Gastrocnemius medialis (tissue), 4 donors: ENCODE measurements at regions not wholly inside any gene's neighbourhood (a gene's known extent, or its start where the extent isn't known, plus 50 kb on each side); places are given as distances from the start of the nearest gene placed in this dataset.

Experiments
- POLR2A ChIP-seq, 2 donors: fragments of 450-650 bp; IDR thresholded peaks; one replicate each; pipeline ENCODE4 v1.6.1; 2017; ENCODE audit warnings: antibody characterized with exemption in 2 of 2, mild to moderate bottlenecking in 2 of 2, moderate library complexity in 2 of 2
- TF ChIP-seq, protein P1 (sequence below), 5 experiments: fragments of 450-650 bp in 3 of 5; fragments of 200-600 bp in 2 of 5; sonication (generic) in 2 of 5; IDR thresholded peaks in 4 of 5; conservative IDR thresholded peaks in 1 of 5; 1 replicate in 4 of 5; 2 replicates in 1 of 5; pipeline ENCODE4 v1.5.1; 2016 to 2019; ENCODE audit warnings: antibody characterized with exemption in 5 of 5, mild to moderate bottlenecking in 3 of 5, moderate library complexity in 3 of 5

GRCh38 chrX:124960454-124960853 lies 359.2 kb upstream of the TEX13C start:
- TF ChIP-seq, protein P1, sequence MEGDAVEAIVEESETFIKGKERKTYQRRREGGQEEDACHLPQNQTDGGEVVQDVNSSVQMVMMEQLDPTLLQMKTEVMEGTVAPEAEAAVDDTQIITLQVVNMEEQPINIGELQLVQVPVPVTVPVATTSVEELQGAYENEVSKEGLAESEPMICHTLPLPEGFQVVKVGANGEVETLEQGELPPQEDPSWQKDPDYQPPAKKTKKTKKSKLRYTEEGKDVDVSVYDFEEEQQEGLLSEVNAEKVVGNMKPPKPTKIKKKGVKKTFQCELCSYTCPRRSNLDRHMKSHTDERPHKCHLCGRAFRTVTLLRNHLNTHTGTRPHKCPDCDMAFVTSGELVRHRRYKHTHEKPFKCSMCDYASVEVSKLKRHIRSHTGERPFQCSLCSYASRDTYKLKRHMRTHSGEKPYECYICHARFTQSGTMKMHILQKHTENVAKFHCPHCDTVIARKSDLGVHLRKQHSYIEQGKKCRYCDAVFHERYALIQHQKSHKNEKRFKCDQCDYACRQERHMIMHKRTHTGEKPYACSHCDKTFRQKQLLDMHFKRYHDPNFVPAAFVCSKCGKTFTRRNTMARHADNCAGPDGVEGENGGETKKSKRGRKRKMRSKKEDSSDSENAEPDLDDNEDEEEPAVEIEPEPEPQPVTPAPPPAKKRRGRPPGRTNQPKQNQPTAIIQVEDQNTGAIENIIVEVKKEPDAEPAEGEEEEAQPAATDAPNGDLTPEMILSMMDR (IDR thresholded peaks at IDR 0.05 in 4 of 5, conservative IDR thresholded peaks at IDR 0.05 in 1 of 5): no peak
- TF ChIP-seq POLR2A (IDR thresholded peaks at IDR 0.05): no peak
